CD4-positive, alpha-beta T cell treated with Interleukin-1 beta for 1 hour (primary cell): ENCODE measurements at regions not wholly inside any gene's neighbourhood (a gene's known extent, or its start where the extent isn't known, plus 50 kb on each side); places are given as distances from the start of the nearest gene placed in this dataset.

ENCODE experiments used
- DNase-seq, 2 donors: peaks; one replicate each; pipeline ENCODE4 v3.0.0-alpha.2; 2020 to 2022

DNA sequence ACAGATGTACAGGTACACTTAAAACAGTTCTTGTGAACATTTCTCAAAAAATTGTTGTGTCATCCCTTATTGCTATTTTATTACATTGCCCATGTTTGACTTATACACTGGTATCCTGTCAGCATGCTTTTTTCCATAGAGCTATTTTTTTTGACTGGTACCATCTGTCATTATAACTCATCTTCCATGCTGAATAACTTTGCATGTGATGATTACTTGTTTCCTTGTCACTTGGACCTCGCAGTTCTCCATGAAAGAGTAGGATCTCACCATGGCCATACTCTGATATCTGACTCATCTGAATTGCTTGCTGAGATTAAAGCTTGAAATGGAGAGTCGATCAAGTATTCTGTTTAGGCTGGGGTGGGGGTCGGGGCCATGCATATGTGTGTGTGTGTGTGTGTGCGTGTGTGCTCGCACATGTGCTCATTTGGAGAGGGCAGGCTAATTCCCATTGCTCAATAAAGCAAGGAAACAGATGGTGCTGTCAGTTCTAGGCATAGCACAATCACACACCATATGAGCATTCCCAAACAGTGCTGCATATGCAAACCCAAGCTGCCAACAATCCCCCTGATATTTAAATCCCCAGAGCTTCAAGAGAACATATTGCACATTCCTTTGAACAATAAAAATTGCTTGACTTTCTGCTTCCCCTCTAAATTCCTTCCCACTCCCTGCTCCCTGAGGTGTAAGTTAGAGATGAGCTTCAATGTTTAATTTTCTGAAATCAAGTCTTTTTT lies 62.9 kb downstream of the NHLRC3 start:
- no peak for DNase-seq

DNA sequence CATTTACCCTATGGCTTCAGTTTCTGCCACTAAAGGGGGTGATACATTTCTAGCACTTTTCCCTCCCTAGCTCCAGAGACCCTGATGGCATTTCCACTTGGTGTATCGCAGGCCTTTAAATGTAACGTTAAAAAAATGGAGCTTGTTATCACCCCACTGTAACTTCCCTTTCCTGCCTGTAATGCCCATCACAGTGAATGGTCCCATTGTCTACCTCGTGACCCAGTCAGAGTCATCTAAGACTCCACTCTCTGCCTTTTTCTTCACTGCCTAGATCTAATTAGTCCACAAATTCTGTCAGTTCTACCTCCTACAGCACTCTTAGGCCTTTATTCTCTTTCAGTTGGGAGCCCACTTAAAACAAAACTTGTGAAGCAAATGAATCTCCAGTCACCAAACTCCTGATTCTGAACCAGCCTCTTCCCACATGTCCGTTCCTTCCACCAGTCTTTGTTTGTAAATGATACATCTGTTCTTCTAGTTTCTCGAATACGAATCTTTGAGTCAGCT lies 64.8 kb downstream of the NHLRC3 start:
- DNase-seq: no peak

DNA sequence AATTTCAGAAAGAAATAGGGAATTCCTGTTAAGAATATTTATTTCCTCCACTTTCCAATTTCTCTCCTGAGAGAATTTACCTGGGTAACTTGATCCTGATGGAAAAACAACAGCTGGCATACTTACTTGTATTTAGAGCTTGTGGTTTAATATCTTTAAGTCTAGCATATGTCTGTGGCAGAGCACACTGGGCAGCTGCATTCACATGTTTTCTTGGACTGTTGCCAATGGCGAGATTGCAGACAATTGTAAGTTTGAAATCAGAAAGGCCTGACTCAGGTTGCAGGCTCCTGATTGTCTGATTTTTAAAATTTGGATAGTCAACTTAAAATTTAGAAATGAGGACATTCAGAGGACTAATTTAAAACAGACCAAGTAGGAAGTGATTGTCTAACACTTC lies 66.9 kb downstream of the NHLRC3 start:
- DNase-seq: no peak

DNA sequence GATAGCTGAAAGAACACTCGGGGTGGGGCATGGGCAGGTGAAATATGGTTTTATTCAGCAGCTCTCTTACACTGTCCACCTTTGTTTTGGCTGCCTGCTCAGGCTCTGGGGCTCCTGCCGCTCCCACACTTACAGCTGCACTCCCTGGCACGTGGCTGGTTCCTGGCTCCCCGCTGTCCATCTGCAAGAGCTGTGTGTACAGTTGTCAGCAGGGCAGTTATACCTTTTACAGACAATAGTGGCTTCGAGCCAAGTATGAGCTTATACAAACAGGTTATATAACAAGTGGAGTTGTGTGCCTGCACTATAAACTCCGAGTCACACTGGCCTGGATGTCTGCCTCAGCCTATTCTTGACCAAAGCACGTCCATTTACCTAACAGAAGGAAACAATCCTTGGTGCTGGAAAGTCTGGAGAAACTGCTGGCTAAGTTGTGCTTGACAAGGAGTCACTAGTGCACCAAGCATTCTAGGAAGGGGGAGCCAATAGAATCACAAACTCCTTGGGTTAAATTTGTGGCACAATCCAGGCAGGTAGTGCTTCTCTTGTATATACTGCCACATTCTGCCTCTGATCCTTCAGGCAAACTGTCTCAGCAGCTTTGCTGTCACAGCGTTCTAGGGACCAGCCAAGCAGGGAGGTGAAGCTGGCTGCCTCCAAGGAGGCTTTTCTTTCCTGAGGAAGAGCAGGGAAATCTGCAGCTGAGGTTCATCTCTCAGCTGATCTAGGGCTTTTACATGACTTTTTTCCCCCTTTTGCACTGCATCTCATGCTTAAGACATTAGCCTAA lies 68.2 kb downstream of the NHLRC3 start:
- no peak for DNase-seq

DNA sequence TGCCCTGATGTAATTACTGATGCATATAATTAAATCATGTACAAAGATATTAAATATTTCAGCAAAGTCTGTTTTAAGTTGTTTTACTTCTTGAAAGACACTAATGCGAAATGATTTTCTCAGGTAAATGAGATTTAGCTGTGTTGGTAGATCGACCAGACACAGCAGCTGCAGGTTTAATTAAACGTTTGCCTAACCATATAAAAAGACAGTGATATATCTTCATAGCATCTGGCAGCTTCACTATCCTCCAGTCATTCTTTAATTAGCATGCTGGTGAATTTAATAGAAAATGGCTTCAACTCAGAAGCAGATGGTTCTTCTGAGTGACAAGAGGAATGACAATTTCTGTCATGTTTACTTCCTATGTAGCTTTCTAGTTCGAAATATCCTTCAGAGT lies 69.3 kb downstream of the NHLRC3 start:
- DNase-seq: no peak

DNA sequence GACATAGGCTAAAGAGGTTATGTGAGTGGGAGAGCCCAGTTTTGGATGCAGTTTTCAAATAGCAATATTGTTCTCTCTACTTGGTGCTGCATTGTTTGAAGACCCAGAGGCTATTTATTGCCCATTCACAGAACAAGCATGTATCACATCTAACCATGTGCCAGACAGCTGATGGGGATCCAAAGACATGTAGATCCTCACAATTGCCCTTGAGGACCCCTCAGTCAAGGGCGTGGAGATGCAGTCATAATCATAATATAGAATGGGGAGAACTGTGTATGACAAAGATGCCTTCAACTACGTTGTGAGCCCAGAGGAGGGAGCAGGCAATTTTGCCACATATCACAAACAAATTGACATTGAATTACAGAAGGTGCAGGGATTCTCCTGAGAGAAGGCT lies 70.5 kb downstream of the NHLRC3 start:
- DNase-seq: no peak

DNA sequence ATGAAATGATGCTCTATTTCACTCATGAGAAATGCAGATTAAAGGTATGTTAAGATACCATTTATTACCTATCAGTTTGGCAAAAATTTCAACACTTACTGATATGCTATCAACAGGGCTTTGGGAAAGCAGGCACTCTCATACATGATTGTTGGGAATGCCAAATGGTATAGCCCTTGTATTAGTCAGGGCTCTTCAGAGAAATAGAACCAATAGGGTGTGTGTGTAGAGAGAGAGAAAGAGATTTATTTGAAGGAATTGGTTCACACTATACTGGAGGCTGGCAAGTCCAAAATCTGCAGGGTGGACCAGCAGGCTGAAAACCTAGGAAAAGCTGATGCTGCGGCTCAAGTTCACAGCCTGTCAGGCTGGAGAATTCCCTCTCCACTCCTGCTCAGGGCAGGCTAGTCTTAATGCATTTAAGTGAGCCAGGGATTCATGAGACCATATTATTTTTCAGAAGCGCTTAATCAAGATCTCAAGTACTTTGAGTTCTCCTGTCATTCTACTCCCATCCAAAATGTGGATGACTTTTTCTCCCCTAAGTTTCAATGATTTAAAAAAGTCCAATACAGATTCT lies 72.4 kb downstream of the NHLRC3 start:
- no peak for DNase-seq

DNA sequence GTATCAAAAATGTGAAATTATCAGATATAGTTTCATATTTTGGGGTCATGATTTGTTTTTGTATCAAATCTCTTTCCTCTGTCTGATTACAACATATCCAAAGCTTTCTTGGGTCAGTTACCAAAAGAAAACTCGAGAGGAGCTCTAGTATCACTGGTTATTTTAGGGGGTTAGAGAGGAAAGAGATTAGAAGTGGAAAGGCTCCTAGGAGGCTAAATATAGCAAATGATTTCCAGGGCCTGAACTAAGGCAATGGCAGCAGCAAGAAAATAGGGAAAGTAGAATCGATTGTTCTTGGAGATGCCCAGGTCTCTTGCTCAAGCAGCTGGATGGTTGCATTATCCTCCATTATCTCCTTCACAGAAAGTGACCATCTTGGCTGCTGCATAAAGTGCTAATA lies 72.9 kb downstream of the NHLRC3 start:
- no peak for DNase-seq

DNA sequence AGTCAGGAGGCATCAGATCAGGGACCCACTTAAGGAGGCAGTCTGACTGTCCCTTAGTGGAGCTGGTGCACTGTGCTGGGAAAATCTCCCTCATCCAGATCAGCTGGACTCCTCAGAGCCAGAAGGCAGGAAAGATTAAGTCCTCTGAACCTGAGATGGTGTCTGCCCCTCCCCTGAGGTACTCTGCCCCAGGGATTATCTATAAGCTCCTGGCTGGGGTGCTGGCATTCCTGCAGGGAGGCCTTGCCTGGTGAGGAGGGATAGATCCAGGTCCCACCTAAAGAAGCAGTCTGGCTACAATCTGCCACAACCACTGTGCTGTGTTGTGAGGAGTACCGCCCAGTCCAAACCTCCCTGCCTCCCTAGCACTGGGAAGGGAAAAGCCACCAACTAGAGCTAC lies 81.2 kb downstream of the NHLRC3 start:
- no peak for DNase-seq

DNA sequence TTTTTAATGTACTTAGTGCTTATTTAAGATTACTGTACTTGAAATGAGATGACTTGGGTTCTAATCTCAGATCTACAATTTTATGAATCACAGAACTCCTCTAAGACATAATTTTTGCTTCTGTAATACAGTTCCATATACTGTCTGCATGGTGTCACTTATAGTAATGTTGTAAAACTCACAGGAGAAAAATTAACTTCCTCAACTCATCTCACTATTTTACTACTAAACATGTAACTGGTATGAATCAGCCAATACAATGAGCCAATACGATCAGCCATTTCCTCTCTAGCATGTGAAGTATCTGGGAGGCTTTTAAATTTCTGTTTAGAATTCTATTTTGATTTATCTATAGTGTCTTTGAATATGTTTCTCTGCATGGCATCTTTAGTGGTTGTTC lies 85.3 kb downstream of the NHLRC3 start:
- no peak for DNase-seq

DNA sequence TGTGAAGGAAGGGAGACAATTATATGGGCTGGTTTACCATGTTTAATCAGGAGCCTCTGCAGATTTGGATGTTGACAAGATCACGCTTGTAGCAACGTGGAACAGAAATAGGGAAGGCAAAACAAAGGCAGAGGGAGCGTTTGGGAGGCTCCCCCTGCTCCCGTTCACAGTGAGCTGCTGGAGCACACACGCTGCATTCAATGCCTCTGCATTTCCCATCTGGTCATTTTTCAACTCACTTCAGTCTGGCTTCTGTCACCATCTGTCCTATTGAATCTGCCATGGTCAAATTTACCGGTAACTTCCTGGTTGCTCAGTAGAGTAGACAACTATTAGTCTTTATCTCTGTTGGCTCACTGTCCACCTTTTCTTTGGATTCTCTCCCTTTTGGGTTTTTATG lies 91.0 kb downstream of the NHLRC3 start:
- no peak for DNase-seq

DNA sequence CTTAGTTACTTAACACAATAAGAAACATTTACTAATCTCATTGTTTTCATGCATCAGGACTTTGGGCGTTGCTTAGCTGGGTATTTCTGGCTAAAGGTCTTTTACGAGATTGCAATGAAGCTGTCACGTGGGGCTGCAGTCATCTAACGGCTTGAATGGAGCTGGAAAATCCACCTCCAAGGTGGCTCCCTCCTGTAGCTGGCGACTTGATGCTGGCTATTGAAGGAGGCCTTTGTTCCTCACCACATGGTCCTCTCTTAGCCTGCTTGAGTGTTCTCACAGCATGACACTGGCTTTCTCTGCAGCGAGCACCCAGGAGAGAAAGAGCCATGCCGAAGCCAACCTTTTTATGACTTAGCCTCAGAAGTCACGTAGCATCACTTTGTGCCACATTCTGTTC lies 92.0 kb downstream of the NHLRC3 start:
- DNase-seq: no peak

DNA sequence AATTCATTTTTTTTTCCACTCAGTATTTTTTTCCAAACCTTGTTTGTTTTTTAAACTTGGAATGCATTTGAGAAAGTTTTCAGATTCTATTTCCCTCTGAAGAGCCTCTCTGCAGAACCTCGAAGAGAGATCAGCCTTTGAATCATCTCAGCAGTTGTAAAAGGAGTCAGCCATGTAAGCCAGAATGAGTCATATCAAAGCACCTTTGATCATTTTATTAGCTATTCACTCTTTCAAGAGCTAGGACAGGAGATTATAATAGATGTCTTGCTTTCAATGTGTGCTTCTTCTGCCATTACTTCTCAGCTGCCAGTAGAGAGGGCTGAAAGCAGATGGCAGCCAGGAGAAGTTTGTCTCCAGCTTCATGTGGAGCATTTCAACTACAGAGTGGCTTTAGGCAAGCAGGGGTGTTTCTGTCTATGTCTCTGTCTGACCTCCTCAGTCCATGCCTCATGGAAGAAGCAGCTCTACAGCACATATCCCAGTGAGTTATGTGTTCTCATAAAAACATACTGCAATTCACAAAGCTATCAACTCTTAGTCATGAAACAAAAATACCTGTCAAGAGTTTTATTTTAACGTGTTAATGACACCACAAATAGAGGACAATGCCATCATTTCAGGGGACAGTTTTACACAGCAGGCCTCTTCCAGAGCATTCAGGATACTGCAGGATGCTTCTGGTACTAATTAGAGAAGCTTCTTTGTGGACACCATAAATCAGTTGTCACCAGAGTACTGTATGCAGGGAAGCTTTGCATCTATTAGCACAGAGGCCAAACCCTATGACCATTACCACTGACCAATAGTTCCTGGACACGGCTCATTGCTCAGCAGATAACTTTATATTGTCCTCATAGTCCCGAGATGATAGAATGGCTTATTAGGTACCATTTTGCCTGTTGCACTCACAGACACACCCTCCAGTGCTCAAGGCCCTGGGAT lies 94.3 kb downstream of the NHLRC3 start:
- DNase-seq: no peak

DNA sequence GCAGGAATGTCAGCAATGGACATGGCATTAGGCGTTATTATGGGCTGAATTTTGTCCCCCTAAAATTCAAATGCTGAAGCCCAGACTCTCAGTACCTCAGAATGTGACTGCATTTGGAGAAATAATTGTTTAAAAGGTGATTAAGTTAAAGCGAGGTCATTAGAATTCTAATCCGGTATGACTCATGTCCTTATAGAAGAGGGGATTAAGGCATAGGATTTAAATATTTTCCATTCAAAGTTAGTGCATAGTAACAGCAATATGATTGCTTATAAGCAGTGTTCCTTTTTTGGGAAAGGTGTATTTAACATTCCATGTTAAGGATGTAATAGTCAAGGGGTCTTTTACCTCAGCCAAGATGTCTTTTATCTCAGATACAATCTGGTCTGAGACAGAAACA lies 95.5 kb downstream of the NHLRC3 start:
- no peak for DNase-seq

DNA sequence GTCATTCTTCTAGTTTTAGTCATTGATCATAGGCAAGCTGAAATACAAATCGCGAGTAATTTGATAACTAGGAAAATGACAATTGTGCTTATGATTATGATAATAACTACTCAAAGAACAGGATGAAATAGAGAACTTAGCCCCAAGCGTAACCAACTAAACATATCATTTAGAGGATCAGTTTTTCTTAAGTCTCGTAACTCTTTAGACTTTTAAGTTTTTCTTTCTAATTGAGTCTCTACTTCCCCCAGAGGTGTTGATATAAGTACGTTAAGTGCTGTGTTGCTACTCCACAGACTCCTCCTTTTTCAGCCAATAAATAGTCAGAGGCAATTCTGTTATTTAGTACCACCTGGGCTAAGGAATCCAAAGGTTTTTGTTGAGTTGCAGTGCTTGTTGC lies 96.3 kb downstream of the NHLRC3 start:
- no peak for DNase-seq

DNA sequence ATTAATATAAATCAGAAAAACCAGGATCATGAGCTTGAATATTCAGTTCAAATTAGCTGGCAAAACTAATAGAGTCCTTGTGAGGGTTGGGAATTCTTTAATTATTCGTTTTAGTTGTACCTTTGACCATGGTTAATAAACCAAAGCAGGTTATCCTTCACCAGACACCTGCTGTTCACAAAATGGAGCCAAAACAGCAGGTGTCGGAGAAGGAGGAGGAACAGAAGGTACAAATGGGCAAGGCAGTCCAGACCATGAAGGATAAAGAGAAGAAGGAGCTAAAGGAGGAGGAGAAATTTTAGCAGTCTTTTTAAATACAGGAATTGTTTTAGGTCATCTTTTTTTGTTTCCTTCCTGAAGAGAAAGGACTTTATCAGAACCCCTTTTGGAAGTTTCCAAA lies 106.1 kb downstream of the NHLRC3 start:
- no peak for DNase-seq

DNA sequence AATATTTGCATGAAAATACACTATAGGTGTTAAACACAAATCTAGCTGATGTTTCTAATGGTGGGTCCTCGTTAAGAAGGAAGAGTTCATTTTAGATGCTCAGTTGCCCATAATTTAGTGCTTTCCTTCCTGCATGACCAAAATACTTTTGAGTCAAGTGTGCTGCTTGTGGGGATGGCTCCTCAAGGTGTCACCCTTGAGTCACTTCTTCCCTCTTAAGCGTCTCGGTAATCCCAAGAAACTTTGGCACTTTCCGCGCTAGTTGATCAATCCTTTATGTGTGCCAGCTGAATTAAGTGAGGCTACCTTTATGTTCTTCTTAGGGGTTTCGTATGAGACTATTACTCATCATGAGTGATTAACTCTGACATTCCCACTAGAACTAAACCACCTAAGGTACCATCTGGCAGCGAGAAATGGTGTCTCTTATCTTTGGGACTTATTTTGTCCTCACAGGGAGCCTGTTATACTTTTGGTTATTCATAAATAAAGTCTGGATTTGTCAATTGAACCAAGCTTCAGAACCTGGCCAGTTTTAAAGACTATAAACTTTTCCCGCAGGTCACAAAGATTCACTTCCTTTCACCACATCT lies 106.8 kb downstream of the NHLRC3 start:
- peak in 1 of 2 donors; percentile 2 for DNase-seq

DNA sequence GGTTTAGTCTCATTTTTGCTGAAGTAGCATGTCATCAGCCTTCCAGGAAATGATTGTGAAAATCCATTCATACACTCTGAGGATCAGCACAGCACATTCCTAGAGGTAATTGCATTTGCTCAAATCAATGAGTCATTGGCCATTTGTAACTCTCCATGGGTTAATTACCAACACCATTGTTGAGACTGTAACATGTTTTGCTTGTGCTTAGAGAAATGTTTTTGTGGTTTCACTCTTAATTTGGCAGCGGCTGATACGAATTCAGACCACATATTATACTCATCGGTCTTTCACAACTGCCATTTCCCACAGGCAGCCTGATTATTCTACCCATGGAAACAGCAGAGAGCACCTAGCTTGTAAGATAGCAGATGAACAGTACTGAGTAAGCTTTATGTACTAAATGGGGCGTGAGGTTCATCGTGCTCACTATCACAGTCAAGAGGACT lies 110.3 kb downstream of the NHLRC3 start:
- DNase-seq: no peak

DNA sequence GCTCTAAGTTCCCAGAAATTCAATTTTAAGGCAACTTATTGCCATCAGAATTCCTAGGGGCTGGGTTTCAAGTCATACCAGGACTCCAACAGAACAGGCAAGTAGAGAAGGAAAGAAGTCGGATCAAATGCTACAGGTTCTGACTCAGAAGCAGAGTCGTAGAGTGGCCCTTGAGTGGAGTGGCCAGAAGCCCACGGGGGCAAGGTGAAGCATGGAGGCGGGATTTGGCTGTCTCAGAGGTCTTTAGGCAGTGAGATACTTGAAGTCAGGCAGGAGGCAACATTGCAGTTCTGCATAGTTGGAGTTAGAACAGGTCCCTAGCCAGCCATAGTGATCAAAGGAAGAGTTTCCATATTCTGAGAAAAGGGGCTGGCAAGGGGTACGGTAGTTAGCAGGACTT lies 111.6 kb downstream of the NHLRC3 start:
- DNase-seq: no peak

DNA sequence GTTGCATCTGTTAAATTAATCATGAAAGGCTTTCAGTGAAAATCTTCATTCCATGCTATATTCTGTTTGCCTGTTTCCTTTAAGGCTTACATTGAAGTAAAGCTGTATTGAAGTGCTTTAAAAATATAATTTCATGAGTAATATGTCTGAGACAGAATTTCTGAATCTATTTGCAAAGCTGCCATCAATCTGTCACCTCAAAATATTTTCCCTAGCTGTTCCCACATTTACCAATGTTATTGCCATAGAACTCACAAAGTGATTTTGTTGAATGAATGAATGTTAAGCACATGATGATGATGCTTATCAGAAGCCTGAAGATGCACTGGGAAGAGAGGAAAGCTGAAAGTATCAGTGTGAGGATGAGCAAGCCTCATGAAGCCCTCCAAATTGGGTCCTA lies 115.8 kb downstream of the NHLRC3 start:
- DNase-seq: no peak

DNA sequence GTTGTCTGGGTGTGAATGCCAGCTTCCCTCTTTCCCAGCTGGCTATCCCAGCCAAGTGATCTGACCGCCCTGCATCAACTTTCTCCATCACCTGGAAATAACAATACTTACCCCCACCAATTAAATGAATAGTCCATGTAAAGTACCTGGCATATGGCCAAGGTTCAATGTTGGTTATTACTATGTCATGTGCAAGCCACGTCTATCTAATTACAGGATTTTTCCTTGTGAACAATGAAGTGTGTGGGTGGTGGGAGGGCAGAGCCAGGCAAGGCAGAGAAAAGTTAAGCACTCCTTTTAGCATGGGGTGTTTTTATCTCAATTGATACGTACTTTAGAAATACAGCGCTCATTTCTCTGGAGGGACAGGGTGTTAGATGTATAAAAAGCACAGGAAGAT lies 121.1 kb downstream of the NHLRC3 start:
- DNase-seq: no peak

DNA sequence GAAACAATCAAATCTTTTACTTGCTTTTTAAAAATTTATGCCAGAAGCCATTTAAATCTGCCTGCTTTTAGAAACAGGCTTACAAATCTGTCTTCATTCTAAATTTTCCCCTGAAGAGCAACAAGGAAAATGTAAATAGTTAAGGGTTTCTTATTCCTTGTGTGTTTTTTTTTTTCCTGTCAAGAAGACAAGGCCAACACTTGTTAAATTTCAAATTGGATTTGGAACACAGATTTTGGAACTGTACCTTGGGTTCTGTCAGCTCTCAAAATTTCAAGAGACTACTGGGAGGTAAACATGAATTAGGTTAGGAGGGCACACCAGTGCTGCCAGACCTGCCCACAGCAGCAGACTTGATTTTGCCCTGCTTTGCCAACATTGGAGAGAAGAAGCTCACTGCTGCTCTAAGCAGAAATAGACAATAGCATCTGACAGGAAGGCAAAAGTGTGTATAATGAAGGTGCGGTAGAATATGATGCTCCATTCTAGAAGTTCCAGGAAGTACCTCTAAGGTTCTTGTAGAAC lies 121.7 kb downstream of the NHLRC3 start:
- DNase-seq: no peak
